GM21390 (cell line): ENCODE measurements at regions not wholly inside any gene's neighbourhood (a gene's known extent, or its start where the extent isn't known, plus 50 kb on each side); places are given as distances from the start of the nearest gene placed in this dataset.

Source experiments
- ATAC-seq: cut with Tn5 transposase; IDR thresholded peaks from one replicate; pipeline ENCODE4 v1.9.1; 2021; ENCODE audit not compliant: unreplicated experiment

DNA sequence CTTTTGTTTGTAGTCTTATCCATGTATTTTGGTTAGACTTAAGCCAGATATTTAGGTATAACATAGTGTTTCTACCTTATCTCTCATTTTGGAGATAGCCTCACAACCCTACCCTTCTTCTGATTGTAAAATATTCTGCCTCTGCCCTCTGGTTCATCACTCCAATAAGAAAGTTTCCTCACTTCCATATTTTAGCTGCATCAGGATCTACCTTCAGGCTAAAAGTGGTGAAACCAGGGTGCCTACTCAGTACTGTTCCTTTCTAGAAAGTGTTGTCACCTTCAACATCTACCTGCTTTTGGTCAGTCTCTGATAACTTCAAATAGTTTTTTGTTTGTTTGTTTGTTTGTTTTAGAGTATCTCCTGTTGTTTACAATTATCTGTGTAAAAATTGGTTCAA is 294.6 kb downstream of the ANXA1 start:
- ATAC-seq, result no peak

DNA sequence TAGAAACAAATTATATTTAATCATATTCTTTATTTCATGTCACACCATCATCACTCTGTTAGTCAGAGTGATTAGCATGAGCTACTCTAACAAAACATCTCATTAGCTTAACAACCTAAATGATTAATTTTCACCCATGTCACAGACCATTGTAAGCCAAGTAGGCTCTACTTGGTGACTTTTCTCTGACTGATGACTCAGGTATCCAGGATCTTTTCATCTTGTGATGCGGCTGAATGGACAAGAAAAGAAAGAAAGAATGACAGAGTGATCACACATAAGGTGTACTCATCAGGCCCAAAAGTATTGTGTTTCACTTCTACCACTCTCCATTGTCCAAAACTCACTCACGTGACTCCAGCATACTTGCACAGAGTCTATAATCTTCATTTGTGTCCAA is 299.3 kb downstream of the ANXA1 start:
- no peak for ATAC-seq

DNA sequence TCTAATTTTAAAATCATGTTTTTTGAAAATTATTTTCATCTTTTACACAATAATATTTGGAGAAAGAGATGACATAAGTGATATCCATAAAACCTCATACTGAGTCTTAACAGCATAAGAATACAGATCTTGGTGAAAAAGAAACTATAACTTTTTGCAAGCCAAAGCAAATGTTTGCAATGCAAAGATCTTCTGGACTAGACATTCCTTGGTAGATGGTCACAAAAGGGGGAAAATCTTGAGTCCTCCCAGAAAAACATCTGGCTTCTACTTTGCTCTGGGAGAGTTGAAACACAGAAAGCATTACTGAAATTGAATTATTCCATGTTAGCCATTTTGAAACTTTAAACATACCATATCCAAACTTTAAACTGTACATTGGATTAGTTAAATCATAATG is 308.2 kb downstream of the ANXA1 start:
- ATAC-seq, result no peak

DNA sequence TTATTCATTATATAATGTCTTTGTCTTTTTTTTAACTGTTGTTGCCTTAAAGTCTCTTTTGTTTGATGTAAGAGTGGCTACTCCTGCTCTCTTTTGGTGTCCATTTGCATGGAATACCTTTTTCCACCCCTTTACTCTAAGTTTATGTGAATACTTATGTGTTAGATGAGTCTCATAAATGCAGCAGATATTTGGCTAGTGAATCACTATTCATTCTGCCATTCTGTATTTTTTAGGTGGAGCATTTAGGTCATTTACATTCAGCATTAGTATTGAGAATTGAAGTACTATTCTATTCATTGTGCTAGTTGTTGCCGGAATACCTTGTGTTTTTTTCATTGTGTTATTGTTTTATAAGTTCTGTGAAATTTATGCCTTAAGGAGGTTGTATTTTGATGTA is 317.1 kb downstream of the ANXA1 start:
- no peak for ATAC-seq

DNA sequence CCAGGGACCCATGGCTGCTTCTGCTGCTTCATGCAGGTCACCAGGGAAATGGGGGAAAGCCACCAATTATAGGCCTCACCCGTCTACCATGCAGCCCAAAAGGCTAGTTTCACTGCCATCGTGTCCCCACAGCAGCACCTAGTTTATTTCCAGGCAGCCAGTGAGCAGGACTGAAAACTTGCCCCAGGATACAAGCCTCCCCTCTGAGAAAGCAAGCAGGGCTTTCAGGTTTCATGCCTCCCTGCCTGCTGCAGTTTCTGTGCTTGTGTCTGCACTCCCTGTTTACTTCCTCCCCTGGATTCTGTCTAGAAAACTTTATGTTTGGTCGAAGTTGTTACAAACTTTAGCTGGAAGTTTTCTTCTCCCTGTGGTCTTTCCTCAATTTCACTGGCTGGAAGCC is 319.1 kb downstream of the ANXA1 start:
- no peak for ATAC-seq

DNA sequence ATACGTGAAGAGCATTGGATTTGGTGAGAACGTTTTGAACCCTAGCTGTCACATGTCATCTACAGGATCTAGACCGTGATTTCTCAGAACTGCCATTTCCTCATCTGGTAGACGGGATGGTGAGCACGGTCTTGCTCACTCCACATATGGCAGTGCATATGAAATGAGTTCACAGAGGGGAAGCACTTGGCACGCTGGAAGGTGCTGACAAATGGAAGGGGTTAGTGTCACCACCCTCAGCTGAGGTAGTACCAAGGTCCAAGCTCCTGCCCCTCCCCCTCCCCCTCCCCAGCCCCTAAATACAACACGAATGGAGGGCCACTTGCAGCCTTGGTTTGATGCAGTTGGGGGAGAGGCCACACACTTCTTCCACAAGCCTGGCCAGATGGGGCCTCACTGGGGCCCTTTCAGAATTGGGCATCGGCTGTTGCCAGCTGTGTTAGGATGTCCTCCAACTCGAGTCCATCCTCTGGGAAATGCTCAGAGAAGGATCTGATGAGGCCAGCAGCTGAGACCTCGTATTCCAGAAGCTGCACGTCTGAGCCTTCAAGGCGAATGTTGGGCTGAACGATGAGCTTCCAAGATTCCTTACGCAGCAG is 322.4 kb downstream of the ANXA1 start:
- no peak for ATAC-seq

DNA sequence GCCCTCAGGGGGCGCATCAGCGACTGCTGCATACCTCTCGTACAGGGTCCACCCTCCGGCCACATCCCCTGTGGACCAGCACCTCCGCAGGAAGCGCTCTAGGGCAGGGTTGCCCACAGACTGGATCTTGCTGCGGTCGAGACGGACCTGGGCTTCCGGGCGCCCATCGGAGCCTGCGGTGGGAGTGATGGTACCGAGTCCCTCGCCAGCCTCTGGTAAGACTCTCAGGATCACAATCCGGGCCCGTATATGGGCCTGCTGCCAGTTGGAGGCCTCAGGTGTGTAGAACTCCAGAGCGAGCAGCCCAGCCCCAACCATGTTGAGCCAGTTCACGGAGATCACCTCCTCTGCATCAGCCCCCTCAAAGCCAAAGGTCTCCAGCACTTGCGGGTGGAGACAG is 323.0 kb downstream of the ANXA1 start:
- ATAC-seq, result no peak

DNA sequence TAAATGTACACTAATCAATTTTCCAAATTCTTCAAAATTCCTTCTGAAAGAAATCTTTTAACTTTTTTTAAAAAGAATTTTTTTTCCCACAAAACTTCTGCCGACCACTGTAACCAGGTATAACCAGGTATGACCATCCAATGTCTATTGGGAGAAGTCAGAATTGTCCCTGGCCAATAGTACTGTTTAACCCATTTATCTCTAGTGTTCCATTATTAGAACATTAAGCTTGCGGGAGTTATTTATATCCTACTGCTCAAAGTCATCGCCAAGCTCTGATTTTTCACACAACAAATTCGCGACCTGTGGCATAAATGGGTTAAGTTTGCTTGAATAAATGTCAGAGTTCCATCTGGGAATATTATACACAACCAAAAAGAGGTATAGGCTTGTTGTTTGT is 343.2 kb downstream of the ANXA1 start:
- ATAC-seq, result no peak

DNA sequence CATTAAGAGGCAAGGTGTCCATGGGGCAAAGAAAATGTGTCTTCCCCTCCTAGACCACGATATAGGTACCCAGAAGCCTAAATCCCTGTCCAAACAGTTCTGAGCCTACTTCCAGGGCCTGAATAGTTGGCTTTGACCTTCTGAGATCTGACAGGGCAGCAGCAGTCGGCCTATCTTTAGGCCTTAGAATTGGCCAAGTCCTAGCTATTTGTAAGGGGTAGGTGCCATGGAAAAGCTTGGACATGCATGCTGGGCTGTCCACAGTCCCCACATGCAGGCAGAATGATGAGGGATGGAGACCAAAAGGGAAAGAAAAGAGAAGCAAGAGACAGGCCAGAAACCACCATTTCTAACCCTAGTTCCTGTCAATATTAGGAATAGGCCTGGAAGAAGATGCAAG is 346.1 kb downstream of the ANXA1 start:
- no peak for ATAC-seq

DNA sequence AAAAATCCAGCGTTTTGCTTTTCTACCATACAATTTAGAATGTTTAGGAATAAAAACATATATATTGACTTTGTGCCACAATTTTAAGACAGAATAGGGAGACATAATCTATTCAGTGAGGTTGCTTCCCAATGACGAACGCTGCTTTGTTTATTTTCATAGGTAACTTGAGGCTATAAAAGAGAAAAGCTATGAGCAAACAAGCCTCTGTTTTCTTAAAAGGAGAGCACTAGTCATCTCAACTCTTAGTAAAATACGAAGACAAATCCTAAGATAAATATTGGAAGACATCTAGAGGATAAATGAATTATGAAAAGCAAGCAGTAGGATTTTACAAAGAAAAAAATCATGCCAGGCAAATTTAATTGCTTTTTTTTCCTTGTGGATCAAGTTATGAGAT is 363.6 kb downstream of the ANXA1 start:
- ATAC-seq, result no peak

DNA sequence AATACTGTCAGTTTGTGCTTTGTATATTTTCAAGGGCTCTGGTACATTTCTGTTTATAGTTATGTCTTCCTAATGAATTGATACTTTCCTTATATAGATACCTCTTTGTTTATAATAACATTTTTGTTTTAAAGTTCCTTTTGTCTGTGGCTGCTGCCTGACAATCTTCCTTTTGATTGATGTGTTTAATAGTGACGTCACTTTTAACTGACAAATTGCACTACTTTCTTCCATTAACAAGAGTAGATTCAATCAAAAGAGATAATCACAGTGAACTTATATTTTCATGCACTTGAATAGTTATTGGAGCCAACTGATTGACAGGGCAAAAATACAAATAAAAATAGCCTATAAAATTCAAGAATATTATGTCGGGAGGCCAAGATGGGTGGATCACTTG is 371.7 kb downstream of the ANXA1 start:
- no peak for ATAC-seq

DNA sequence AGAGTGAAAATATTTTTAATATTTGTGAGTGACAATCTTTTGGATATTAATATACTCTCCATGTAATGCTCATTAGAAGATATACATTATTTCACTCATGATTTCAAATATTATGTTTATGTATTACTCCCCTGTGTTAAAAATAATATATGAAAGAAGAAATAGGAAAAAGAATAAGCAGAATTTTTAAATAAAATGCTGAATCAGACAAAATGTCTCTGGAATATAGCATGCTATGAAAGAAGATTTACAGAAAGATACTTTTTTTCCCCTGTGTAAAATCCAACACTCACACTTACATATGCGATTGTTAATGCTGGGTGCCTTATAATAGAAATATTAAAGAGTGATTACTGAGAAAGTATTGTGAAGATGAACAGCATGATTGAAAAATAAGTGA is 373.7 kb downstream of the ANXA1 start:
- ATAC-seq, result no peak

DNA sequence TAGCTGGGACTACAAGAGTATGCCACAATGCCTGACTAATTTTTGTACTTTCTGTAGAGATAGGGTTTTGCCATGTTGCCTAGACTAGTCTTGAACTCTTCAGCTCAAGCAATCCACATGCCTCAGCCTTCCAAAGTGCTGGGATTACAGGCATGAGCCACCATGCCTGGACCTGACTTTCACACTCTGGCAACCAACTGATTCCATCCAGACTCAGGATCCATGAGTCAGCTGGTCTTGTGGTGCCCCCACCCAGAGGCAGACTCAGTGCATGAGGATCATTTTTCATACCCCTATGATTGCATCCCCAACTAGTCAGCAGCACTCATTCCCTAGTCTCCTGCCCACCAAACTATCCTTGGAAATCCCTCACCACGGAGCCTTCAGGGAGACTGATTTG is 375.9 kb downstream of the ANXA1 start:
- ATAC-seq, result no peak

DNA sequence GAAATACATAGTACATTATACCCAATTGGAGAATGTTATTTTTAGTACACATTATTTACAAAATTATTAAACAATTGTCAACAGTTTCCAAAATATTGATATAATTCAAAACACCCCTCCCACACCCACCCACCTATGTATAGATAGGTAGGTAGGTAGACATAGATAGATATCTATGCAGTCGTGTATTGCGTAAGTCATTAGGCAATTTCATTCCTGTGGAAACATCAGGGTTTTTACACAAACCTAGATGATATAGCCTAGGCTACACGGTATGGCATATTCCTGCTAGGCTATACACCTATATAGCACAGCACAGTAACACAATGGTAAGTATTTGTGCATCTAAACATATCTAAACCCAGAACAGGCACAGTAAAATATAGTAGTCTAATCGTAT is 377.3 kb downstream of the ANXA1 start:
- ATAC-seq, result no peak

DNA sequence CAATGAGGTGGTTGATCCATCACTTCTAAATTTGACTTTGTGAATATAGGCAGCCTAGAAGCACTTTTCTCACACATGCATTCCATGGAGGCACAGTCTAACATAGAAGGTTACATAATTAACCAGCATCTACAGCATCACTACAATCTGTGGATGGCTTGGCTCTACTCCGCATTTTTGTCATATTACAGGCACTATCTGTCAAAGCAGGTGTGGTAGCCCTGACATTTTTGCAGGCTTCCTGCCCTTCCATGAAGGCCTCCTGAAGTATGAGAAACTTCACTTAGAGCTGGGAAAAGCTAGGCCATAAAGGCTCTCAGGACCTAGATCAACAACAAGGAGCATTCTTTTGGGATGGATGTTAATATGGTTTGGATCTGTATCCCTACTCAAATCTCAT is 378.0 kb downstream of the ANXA1 start:
- ATAC-seq, result no peak

DNA sequence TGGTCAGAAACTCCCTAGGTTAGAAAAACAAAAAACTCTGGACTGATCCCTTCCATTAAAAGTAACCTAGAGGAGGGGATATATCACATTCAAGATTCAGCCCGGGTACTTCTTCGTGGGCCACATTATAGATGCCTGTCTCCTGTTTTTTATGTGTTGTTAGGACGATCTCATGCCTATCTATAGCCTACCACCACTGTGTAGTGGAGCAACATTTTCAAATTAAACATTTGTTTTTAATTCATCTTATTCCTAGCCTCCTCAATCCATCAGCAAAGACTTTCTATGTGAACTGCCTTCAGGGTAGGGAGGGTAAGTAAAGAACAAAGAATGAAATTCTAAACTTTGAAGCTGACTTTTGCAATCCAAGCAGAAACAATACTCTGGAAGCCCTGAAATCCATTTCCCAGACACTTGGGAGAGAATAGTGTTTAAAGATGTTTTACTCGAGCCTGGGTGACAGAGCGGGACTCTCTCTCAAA is 379.4 kb downstream of the ANXA1 start:
- no peak for ATAC-seq

DNA sequence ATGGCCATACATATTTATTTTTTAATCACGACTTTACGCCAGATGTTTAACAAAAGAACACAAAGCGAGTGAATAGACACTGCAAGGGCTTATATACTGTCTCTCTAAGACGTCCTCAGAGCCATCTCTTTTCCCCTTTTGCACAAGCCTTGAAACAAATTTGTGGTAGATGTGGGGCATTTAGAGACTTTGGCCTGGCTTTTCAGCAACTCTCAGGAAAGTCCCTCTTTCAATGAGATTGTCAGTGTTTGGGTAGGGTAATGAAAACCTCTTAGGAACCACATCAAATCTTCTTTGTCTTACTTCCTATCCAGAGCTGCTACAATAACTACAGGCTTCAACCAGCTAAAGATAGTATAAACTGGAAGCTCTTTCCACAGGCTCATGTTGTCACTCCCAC is 380.0 kb downstream of the ANXA1 start:
- peak; percentile 66 for ATAC-seq

DNA sequence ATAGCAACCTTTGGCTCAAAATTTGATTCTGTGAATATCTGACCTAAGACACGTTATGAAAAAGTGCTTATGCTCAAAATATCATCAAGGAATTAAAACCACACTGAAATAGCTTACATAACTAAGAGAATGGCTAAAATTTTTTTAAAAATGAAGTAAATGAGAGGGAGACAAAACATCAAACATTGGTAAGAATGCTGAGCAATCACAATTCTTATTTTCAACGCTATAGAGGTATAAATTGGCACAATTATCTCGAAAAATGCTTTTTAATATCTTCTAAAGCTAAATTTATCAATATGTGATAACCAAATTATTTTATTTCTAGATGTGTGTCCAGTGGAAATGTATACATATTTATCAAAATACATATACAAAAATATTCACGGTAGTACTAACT is 381.3 kb downstream of the ANXA1 start:
- no peak for ATAC-seq

DNA sequence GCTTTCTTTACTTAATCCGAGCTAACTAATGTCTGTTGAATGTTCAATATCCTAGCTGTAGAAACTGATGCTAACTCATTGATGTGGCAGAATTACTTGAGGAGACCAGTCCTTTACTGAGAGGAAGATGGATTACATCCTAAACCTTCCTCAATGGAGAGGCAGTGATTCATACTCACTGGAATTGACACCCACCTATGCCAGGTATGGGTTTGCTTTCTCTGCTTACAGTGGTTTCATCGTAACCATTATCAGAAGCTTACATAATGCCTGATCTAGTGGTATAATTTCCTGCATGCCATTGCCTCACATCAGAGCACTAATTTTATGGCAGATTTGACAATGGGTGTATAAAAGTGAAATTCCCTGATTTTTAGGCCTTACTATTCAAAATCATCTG is 384.7 kb downstream of the ANXA1 start:
- no peak for ATAC-seq

DNA sequence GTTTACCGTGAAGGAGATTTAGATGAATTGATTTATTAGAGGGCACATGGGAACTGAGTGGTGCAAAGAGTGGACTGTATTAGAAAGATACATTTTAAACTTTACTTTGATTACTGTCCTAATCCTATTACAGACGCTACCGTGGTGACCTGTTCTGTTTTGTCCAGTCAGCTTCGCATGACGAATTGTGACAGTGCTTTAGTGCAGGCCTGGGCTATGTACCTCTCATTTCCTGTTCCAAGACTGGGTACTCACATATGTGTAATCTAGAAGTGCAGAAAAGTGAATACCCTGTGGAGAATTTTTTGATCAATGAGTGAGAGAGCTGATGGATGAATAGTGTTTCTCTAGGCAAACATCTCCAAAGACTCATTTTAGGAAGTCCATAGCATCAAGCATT is 385.9 kb downstream of the ANXA1 start:
- no peak for ATAC-seq

DNA sequence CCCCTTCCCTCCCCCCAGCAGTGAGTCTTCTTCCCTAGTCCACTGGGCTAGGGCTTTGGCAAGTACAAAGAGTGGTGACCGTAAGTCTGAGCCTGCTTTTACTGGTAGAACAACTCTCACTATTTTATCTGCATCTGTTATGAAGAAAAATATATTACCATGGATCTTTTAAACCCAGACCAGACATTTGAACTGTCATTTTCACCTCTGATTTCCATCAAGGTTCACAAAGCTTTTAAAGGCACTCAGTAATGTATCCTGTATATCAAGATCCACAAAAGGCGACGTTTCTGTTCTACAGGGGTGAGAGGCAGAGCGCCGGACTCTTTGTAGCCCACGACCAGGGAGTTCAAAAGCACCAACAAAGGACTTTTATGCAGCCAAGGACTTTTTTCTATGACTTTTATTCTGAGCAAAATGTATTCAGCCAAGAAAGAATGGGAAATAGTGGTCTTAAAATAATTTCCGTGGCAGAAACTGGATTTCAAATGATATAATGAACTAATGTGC is 388.3 kb downstream of the ANXA1 start:
- no peak for ATAC-seq

DNA sequence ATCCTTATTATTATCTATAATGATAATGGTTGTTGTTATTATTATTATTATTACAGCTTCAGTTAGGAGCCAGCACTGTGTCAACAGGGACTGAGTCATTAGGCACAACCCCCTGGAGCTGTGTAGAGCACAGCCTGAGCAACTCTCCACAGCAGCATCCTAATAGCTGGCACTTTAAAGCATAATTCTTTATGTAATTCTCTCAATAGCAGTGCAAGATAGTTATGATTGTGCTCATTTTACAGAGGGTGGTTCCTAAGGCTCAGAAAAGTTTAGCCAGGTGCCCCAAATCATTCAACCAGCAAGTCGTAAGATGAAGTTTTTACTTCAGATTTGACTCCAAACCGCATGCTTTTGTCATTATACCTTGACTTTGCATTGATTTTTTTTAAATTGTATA is 390.3 kb downstream of the ANXA1 start:
- no peak for ATAC-seq

DNA sequence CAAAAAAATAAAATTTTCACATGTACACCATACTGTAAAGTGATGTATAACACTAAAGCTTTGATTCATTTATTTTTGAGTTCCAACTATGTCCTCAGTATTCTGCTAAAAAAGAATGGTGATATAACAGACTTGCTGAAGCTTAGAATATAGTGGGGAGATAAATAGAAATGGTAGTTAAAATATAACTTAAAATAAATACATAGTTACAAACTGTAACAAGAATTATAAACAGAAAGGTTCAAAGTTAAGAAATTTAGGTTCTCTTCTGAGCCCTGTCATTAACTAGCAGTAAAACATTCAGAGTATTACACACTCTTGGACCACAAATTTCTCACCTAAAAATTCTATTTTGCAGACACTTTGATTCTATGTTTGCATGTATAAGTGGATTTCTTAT is 392.1 kb downstream of the ANXA1 start:
- ATAC-seq, result no peak
